ENCODE measurements at regions not wholly inside any gene's neighbourhood (a gene's known extent, or its start where the extent isn't known, plus 50 kb on each side); places are given as distances from the start of the nearest gene placed in this dataset.

GRCh38 chr5:82405161-82405560 lies 127.0 kb upstream of the RPS23 start (continued):
- TF ChIP-seq CBX5 (IDR thresholded peaks at IDR 0.05; ENCODE audit: low read depth, low read length) = no peak
- TF ChIP-seq E2F6 (IDR thresholded peaks at IDR 0.05) = no peak
- TF ChIP-seq ZNF274 (IDR thresholded peaks at IDR 0.05; ENCODE audit: borderline replicate concordance, extremely low read depth, low read length) = no peak

Measured in H1 (cell line).